ENCODE measurements at regions not wholly inside any gene's neighbourhood (a gene's known extent, or its start where the extent isn't known, plus 50 kb on each side); places are given as distances from the start of the nearest gene placed in this dataset.

DNA sequence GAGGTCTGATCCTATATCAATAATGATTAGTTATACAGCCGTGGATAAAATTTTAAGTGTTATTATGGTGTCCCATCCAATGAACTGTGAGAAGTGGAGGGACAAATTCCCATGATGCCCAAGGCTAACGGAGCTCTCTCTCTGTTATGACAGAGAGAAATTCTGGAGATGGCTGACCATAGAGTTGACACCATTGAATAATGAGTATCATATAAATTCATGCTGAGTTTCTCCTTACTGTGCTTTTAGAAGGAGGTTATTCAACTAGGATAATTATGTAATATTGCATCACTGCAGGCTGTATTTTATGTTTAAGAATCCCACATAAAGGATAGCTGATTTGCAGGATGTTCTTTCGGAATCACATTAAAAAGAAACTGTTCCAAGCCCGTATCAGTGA is 82.9 kb downstream of the PYDC2 start:
- TF ChIP-seq, protein P1, sequence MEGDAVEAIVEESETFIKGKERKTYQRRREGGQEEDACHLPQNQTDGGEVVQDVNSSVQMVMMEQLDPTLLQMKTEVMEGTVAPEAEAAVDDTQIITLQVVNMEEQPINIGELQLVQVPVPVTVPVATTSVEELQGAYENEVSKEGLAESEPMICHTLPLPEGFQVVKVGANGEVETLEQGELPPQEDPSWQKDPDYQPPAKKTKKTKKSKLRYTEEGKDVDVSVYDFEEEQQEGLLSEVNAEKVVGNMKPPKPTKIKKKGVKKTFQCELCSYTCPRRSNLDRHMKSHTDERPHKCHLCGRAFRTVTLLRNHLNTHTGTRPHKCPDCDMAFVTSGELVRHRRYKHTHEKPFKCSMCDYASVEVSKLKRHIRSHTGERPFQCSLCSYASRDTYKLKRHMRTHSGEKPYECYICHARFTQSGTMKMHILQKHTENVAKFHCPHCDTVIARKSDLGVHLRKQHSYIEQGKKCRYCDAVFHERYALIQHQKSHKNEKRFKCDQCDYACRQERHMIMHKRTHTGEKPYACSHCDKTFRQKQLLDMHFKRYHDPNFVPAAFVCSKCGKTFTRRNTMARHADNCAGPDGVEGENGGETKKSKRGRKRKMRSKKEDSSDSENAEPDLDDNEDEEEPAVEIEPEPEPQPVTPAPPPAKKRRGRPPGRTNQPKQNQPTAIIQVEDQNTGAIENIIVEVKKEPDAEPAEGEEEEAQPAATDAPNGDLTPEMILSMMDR (conservative IDR thresholded peaks at IDR 0.05; ENCODE audit: low read depth, low read length) = no peak
- H3K4me3 ChIP-seq (ENCODE audit: low read length) = no peak overlapping the region
- DNase-seq (ENCODE audit: low read depth) = no peak

DNA sequence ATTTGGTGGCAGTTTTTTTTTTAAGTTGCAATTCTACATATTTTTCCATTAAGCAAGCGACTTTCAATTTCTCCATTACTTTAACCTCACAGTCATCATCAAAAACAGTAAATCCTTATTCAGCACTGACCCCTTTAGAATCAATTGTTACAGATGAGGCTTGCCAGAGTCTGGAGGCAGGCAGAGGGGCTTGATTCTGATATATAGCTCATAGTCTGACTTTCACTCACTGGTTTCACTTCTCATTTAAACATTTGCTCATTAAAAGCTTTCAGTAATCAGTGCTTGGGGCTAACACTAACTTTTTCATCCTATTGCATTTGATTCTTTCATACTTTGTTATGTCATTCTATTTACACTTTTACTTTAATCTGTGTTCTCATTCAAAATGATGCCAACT is 88.4 kb downstream of the PYDC2 start:
- DNase-seq (ENCODE audit: low read depth) = no peak
- no peak overlapping the region for H3K4me3 ChIP-seq (ENCODE audit: low read length)
- TF ChIP-seq, protein P1 (conservative IDR thresholded peaks at IDR 0.05; ENCODE audit: low read depth, low read length) = no peak

DNA sequence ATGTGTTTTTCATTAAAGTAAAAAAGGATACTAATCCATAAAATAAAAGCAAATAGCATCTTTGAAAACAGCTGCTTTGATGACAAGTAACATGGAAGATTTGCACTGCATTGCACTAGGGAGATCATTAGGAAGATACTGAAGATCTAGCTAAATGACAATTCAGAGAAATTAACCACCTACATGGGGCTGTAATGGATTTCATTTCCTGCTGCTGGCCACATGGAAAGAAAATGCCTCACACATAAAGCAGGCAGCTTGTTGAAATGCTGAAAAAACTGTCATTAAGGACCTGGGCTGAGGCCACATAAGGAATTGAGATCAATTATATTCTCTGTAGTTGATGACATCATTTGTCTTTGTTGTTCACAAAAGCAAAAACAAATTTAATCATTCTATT is 94.1 kb downstream of the PYDC2 start:
- H3K4me3 ChIP-seq (ENCODE audit: low read length) = no peak overlapping the region
- no peak for DNase-seq (ENCODE audit: low read depth)
- TF ChIP-seq, protein P1 (conservative IDR thresholded peaks at IDR 0.05; ENCODE audit: low read depth, low read length) = no peak

DNA sequence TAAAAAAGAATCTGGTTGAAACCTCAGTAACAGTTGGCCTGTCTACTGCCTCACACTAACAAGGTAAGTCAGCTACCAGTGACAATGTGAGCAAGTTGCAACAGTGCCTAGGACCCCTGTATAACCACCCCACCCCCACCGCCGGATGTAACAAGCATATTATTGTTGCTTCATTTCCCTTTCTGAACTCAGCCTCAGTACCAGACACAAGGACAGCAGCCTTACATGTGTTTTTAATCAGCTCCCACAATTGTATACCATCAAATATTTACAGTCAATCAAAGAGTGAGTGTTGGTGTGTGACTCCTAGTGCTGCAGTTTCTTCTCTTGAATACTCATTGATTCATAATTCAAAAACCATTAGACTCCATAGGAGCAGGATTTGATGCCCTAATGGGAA is 96.4 kb downstream of the PYDC2 start:
- H3K4me3 ChIP-seq (ENCODE audit: low read length) = no peak overlapping the region
- no peak for DNase-seq (ENCODE audit: low read depth)
- TF ChIP-seq, protein P1 (conservative IDR thresholded peaks at IDR 0.05; ENCODE audit: low read depth, low read length) = no peak

DNA sequence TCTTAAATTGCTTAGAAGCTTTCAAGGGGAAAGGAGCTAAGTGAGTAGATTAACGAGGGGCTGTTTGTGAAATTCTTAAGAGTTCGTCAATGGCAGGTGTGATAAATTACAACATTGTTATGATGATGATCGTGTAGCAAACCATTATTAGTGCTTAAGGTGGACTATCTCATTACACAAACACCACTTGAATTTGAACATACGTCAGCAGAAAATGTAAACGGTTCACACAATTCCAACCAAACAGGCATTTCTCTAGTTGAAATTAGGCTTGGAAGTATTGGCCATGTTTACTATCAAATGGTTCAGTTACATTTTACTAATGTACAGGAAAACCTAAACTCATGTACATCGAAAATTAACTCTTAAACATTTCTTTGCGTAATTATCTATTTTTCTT is 102.8 kb downstream of the PYDC2 start:
- TF ChIP-seq, protein P1 (conservative IDR thresholded peaks at IDR 0.05; ENCODE audit: low read depth, low read length) = no peak
- no peak overlapping the region for H3K4me3 ChIP-seq (ENCODE audit: low read length)
- no peak for DNase-seq (ENCODE audit: low read depth)

DNA sequence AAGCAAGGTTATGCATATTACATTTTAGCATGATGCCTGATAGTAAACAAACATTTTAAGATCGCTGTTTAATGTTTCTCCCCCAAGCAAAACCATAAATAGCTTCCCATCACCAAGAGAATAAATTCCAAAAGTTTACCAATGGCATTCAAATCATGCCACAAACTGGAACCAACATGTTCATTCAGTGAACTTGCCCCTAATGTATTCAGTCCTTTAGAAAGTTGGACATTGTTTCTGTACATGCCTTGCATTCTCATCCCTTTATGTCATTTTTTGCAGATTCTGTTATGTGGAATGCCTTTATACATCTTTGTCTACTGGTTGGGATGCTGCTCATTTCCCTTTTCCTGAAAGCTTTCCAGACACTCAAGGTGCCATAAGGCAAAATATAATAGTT is 105.5 kb downstream of the PYDC2 start:
- H3K4me3 ChIP-seq (ENCODE audit: low read length) = no peak overlapping the region
- DNase-seq (ENCODE audit: low read depth) = no peak
- TF ChIP-seq, protein P1 (conservative IDR thresholded peaks at IDR 0.05; ENCODE audit: low read depth, low read length) = no peak

DNA sequence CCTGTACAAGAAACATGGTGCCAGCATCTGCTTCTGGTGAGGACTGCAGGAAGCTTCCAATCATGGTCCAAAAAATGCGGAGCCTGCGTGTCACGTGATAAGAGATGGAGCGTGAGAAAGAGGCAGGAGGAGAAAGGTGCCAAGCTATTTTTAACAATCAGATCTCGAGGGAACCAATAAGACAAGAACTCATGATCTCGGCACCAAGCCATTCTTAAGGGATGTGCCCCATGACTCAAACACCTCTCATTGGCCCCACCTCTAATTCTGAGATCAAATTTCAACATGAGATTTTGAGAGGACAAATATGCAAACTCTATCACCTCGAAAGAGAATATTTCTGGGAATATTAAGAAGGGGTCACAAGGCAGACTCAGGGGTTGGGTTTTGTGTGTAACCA is 107.2 kb downstream of the PYDC2 start:
- TF ChIP-seq, protein P1 (conservative IDR thresholded peaks at IDR 0.05; ENCODE audit: low read depth, low read length) = no peak

More for the DNA sequence above, 107.2 kb downstream of the PYDC2 start:
- H3K4me3 ChIP-seq (ENCODE audit: low read length) = no peak overlapping the region
- no peak for DNase-seq (ENCODE audit: low read depth)
